ENCODE measurements at regions not wholly inside any gene's neighbourhood (a gene's known extent, or its start where the extent isn't known, plus 50 kb on each side); places are given as distances from the start of the nearest gene placed in this dataset.
"Not testable (repeated sequence)": the region's sequence is repeated elsewhere in the genome, so short reads cannot be mapped to it uniquely, and the experiment has no call there.

DNA sequence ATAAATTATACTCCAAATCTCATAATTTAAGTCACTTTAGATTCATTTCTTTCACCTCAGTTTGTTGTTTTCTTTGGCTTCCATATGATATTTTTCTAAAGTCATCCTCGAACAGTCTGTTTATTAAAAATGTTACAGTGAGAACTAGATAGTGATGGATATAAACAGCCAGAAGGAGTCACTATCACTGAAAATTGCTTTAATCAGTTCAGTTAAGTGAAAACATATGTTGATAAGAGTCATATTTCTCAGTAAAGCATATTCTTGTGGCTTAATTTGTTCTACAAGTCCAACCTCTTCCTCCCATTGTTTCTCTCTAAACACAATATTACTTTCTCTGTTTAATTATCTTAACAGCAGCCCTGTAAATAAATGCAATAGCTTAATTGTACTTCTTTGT is 427.5 kb upstream of the ALCAM start:
- intact Hi-C loops (cut with DNase I): no loop called here
- no peak overlapping the region for H3K27ac ChIP-seq (replicated peaks in 1 of 4)
- H3K9me3 ChIP-seq: no peaks in the 10 kb centered on the region
- TF ChIP-seq EP300 (IDR thresholded peaks at IDR 0.05) (no peak), POLR2AphosphoS5 (IDR thresholded peaks at IDR 0.05) (no peak), POLR2A (IDR thresholded peaks at IDR 0.05; ENCODE audit: low read depth) (no peak)
- TF ChIP-seq, protein P1, sequence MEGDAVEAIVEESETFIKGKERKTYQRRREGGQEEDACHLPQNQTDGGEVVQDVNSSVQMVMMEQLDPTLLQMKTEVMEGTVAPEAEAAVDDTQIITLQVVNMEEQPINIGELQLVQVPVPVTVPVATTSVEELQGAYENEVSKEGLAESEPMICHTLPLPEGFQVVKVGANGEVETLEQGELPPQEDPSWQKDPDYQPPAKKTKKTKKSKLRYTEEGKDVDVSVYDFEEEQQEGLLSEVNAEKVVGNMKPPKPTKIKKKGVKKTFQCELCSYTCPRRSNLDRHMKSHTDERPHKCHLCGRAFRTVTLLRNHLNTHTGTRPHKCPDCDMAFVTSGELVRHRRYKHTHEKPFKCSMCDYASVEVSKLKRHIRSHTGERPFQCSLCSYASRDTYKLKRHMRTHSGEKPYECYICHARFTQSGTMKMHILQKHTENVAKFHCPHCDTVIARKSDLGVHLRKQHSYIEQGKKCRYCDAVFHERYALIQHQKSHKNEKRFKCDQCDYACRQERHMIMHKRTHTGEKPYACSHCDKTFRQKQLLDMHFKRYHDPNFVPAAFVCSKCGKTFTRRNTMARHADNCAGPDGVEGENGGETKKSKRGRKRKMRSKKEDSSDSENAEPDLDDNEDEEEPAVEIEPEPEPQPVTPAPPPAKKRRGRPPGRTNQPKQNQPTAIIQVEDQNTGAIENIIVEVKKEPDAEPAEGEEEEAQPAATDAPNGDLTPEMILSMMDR (IDR thresholded peaks at IDR 0.05): no peak
- no peak overlapping the region for H3K4me3 ChIP-seq
- H3K36me3 ChIP-seq: no peaks in the 10 kb centered on the region
- 53% methylated on average over 1 of the region's 1 CpG for WGBS
- no peaks in the 10 kb centered on the region for H3K4me1 ChIP-seq
- no peak for DNase-seq (ENCODE audit: extremely low spot score)
- no peaks in the 10 kb centered on the region for H3K27me3 ChIP-seq

DNA sequence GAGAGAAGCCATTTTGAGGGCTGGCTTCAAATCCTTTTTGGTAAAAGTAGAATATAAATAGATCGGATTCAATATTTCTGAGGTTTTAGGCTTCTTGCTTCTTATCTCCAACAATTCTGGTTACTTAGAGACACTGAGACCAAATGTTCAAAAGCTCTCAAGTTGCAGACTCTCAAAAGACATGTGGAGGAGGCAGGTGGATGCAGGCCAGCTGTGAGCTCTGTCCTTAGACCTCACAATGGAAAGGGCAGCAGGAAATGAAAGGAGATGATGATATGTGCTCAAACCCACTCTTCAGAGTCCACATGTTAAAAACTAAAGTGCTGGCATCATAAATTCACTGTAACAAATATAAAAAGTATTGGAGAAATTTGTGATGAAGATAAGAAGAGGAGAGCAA is 424.9 kb upstream of the ALCAM start:
- no peak overlapping the region for H3K4me3 ChIP-seq
- WGBS: 78% methylated on average over 1 of the region's 1 CpG
- TF ChIP-seq POLR2AphosphoS5 (IDR thresholded peaks at IDR 0.05): no peak
- TF ChIP-seq, protein P1 (IDR thresholded peaks at IDR 0.05): no peak
- no peak for TF ChIP-seq POLR2A (IDR thresholded peaks at IDR 0.05; ENCODE audit: low read depth)
- TF ChIP-seq EP300 (IDR thresholded peaks at IDR 0.05): no peak
- intact Hi-C loops (cut with DNase I): no loop called here
- no peaks in the 10 kb centered on the region for H3K9me3 ChIP-seq
- H3K4me1 ChIP-seq: no peaks in the 10 kb centered on the region
- H3K27me3 ChIP-seq: no peaks in the 10 kb centered on the region
- no peaks in the 10 kb centered on the region for H3K36me3 ChIP-seq
- no peak overlapping the region for H3K27ac ChIP-seq (replicated peaks in 1 of 4)
- DNase-seq (ENCODE audit: extremely low spot score): no peak

DNA sequence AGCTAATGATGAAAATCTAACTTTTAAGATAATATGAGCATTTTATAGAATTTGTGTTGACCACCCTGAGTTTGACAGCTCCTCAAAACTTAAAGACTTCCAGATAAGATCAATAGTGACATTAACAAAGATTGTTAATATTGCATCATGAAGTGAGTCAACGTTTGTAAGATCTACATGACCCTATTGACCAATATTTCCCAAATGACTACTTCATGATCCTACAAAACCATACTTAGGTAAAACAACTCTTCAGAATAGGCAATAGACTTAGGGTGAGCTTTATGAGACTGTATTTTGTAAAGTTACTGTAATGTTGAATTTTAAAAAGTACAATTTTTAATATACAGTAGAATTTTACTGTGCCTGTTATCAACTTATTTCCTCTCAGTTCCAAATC is 422.7 kb upstream of the ALCAM start:
- 81% methylated on average over 1 of the region's 1 CpG for WGBS
- Histone ChIP-seq H3K9me3 (no peaks in the 10 kb centered on the region), H3K4me1 (no peaks in the 10 kb centered on the region), H3K36me3 (no peaks in the 10 kb centered on the region), H3K4me3 (no peak overlapping the region), H3K27me3 (no peaks in the 10 kb centered on the region), H3K27ac (replicated peaks in 1 of 4) (no peak overlapping the region)
- intact Hi-C loops (cut with DNase I): no loop called here
- no peak for TF ChIP-seq POLR2A (IDR thresholded peaks at IDR 0.05; ENCODE audit: low read depth)
- TF ChIP-seq, protein P1 (IDR thresholded peaks at IDR 0.05): no peak
- no peak for TF ChIP-seq EP300 (IDR thresholded peaks at IDR 0.05)
- no peak for TF ChIP-seq POLR2AphosphoS5 (IDR thresholded peaks at IDR 0.05)
- no peak for DNase-seq (ENCODE audit: extremely low spot score)

DNA sequence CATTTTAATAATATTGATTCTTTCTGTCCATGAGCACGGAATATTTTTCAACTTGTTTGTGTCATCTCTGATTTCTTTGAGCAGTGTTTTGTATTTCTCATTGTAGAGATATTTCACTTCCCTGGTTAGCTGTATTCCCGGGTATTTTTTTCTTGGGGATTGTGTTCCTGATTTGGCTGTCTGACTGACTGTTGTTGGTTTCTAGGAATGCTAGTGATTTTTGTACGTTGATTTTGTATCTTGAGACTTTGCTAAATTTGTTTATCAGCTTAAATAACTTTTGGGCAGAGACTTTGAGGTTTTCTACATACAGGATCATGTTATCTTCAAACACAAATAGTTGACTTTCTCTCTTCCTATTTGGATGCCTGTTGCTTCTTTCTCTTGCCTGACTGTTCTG is 418.8 kb upstream of the ALCAM start:
- intact Hi-C loops (cut with DNase I): no loop called here
- no peaks in the 10 kb centered on the region for H3K9me3 ChIP-seq

DNA sequence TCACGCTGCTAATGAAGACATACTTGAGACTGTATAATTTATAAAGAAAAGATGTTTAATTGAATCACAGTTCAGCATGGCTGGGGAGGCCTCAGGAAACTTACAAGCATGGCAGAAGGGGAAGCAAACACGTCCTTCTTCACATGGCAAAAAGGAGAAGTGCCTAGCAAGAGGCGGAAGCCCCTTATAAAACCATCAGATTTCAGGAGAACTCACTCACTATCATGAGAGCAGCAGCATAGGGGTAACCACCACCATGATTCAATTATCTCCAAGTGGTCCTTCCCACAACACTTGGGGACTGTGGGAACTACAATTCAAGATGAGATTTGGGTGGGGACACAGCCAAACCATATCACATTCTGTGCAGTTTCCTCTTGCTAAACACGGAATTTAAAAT is 416.9 kb upstream of the ALCAM start:
- intact Hi-C loops (cut with DNase I); DNase-seq (ENCODE audit: extremely low spot score); H3K36me3 ChIP-seq; H3K27ac ChIP-seq (replicated peaks in 1 of 4); H3K9me3 ChIP-seq; H3K4me3 ChIP-seq; H3K27me3 ChIP-seq; H3K4me1 ChIP-seq: not testable (repeated sequence)
- WGBS: 87% methylated on average over 4 of the region's 4 CpGs

More for the DNA sequence above, 418.8 kb upstream of the ALCAM start:
- Histone ChIP-seq H3K4me1 (peaks cover 0 to 3% (median 0%) of the 10 kb centered on the region in 4 donors), H3K27me3 (no peaks in the 10 kb centered on the region), H3K4me3 (no peak overlapping the region), H3K27ac (replicated peaks in 1 of 4) (no peak overlapping the region), H3K36me3 (no peaks in the 10 kb centered on the region)
- no peak for DNase-seq (ENCODE audit: extremely low spot score)
- 35% methylated on average over 3 of the region's 3 CpGs for whole genome bisulfite sequencing
- TF ChIP-seq, protein P1 (IDR thresholded peaks at IDR 0.05): no peak
- TF ChIP-seq POLR2AphosphoS5 (IDR thresholded peaks at IDR 0.05): no peak
